ENCODE measurements at regions not wholly inside any gene's neighbourhood (a gene's known extent, or its start where the extent isn't known, plus 50 kb on each side); places are given as distances from the start of the nearest gene placed in this dataset.

DNA sequence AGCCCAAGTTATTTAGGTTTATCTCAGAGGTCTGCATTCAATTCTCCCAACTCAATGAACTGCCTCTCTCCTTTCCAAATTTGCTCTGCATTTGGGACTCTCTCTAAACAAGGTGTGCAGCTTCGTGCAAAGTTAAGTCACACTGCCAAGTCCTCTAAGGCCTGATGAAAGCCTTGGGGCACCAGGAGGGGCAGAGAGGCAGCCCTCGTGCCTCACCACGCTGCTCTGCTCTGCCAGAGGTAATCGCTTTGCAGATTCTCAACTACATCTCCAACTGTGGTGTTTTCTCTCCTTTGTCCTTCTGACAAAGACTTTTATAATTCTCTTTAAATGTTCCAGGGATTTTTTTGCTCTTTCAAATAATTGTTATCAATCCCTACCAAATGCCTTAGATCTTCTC lies 283.0 kb downstream of the MEIS1 start:
- no peak overlapping the region for H3K27ac ChIP-seq

DNA sequence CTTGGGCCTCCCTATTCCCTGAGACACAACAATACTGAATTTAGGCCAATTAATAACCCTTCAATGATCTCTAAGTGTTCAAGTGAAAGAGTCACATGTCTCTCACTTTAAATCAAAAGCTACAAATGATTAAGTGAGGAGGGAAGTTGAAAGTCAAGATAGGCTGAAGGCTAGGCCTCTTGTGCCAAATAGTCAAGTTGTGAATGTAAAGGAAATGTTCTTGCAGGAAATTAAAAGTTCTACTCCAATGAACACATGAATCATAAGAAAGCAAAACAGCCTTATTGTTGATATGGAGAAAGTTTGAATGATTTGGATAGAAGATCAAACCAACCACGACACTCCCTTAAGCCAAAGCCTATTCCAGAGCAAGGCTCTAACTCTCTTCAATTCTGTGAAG lies 286.9 kb downstream of the MEIS1 start:
- no peaks in the 10 kb centered on the region for H3K9me3 ChIP-seq (replicated peaks)
- H3K36me3 ChIP-seq: no peaks in the 10 kb centered on the region
- H3K4me3 ChIP-seq: no peak overlapping the region
- no peaks in the 10 kb centered on the region for H3K27me3 ChIP-seq (replicated peaks)
- no peak overlapping the region for H3K27ac ChIP-seq
- no peaks in the 10 kb centered on the region for H3K4me1 ChIP-seq (replicated peaks)
- no peak for DNase-seq (ENCODE audit: low read depth in 1 of 2, low spot score in 2 of 2)

More for the DNA sequence above, 283.0 kb downstream of the MEIS1 start:
- no peaks in the 10 kb centered on the region for H3K36me3 ChIP-seq
- H3K9me3 ChIP-seq (replicated peaks): no peaks in the 10 kb centered on the region
- H3K27me3 ChIP-seq (replicated peaks): no peaks in the 10 kb centered on the region
- no peak for DNase-seq (ENCODE audit: low read depth in 1 of 2, low spot score in 2 of 2)
- no peaks in the 10 kb centered on the region for H3K4me1 ChIP-seq (replicated peaks)
- H3K4me3 ChIP-seq: no peak overlapping the region

DNA sequence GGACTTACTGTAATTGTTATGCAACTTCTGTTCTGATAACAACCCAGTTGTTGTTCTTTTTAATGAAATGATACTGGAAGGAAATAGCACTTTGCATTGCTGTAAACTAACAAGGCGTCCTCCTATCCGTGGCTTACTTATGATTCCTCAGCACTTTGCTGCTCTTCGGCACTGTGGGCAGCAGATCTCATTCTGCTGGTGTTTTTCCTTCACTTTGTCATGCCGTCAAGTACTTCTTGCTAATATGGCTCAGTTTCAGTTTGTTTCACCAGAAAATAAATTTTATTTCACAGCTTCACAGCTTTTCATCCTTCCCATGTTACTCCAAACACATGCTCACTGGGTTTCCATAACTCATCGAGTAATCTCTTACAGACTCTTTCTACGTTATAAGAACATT lies 289.3 kb downstream of the MEIS1 start:
- no peak overlapping the region for H3K27ac ChIP-seq
- H3K27me3 ChIP-seq (replicated peaks): no peaks in the 10 kb centered on the region
- H3K9me3 ChIP-seq (replicated peaks): no peaks in the 10 kb centered on the region
- H3K4me3 ChIP-seq: no peak overlapping the region
- no peak for DNase-seq (ENCODE audit: low read depth in 1 of 2, low spot score in 2 of 2)
- H3K36me3 ChIP-seq: no peaks in the 10 kb centered on the region
- no peaks in the 10 kb centered on the region for H3K4me1 ChIP-seq (replicated peaks)

DNA sequence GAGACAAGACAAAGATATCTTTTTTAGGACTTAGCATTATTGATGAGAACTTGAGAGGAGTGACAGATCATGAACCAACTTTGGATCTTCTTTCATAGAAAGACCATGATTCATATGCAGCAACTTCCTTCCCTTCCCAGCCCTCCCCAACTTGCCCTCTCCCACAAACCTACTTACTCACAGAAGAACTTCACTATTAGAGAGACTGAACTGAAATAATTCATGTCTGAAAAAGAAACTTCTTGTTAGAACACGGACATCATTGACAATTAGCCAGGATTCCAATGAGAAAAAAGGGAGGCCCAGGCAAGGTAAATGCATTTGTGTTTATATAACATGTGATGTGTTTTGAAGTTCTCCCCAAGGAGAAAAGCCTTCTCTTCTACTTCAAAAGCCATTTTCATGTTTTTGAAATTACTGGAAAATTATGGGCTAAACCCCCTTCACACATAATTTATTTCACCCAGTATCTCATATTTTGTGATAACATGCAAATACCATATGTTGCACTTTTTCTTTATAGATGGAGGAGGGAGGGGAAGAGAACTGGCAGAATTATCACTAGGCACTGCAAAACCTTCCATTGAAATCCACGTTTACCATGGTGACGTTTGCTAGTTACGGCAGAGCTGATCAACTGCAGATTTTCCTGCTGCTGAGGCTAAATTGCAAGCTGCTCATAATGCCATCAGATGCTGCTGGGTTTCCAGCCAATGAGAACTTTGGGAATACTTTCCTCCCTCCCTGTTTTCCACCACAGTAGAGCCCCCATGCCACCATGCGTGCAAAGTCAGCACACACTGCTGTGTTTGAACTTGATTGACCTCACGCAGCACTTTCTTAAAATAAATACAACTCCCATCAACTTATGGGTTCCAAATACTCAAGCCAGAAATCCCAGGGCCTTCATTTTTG lies 294.7 kb downstream of the MEIS1 start:
- H3K36me3 ChIP-seq: no peaks in the 10 kb centered on the region
- H3K4me3 ChIP-seq: no peak overlapping the region
- H3K4me1 ChIP-seq (replicated peaks): no peaks in the 10 kb centered on the region
- no peak for DNase-seq (ENCODE audit: low read depth in 1 of 2, low spot score in 2 of 2)
- H3K27me3 ChIP-seq (replicated peaks): no peaks in the 10 kb centered on the region
- H3K9me3 ChIP-seq (replicated peaks): no peaks in the 10 kb centered on the region
- H3K27ac ChIP-seq: no peak overlapping the region

DNA sequence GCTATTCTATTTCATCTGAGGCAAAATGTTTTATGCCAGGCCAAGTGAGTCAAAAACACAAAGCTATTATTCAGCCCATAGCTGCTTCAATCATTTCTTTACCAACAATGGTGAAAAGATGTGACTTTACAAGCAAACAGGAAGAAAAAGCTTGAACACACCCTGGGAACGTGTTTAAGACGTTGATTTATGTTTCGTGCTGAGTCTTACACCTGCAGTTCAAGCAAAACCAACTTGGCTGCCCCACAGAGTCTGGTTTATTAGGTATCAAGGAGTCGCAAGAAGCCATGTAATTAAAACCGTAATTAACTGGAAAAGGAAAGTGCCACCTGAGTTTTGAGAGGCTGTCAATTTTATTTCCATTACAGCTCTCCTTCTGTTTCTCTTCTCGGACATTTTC lies 295.5 kb downstream of the MEIS1 start:
- Histone ChIP-seq H3K4me1 (replicated peaks) (no peaks in the 10 kb centered on the region), H3K9me3 (replicated peaks) (no peaks in the 10 kb centered on the region), H3K4me3 (no peak overlapping the region), H3K36me3 (no peaks in the 10 kb centered on the region), H3K27ac (no peak overlapping the region), H3K27me3 (replicated peaks) (no peaks in the 10 kb centered on the region)
- DNase-seq (ENCODE audit: low read depth in 1 of 2, low spot score in 2 of 2): no peak

DNA sequence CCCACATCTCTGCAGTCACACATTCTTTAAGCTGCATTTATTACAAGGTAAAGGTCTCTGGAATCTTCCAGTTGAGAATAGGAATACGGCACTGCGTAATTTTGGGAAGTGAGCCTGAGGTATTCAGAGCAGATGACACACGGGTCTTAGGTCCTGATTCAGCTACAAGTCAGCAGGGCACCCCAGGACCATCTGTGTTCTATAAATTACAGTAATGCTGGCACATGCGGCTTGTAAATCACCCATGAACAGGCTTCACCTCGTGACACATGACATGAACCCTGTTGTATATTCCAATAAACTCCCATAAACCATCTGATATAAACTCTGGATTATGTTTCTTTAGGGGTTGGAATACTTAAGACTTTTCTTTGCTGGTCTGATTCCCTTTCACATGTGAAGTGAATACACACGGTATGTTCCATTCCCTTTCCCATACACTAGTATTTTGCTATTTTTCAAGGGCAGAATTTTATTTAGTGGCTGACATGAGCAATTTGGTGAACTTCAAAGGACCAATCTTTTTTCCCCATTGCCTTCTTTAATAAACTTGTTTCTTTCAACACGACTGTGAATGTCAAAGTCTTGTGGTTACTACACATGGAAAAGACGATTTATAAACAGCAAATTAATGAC lies 298.6 kb downstream of the MEIS1 start:
- no peak overlapping the region for H3K27ac ChIP-seq
- 0 out of 2 replicates have a peak, but pooled peaks cover under 1% of the 10 kb centered on the region for H3K9me3 ChIP-seq (replicated peaks)
- DNase-seq (ENCODE audit: low read depth in 1 of 2, low spot score in 2 of 2): no peak
- no peak overlapping the region for H3K4me3 ChIP-seq
- no peaks in the 10 kb centered on the region for H3K36me3 ChIP-seq
- H3K4me1 ChIP-seq (replicated peaks): no peaks in the 10 kb centered on the region
- H3K27me3 ChIP-seq (replicated peaks): no peaks in the 10 kb centered on the region

DNA sequence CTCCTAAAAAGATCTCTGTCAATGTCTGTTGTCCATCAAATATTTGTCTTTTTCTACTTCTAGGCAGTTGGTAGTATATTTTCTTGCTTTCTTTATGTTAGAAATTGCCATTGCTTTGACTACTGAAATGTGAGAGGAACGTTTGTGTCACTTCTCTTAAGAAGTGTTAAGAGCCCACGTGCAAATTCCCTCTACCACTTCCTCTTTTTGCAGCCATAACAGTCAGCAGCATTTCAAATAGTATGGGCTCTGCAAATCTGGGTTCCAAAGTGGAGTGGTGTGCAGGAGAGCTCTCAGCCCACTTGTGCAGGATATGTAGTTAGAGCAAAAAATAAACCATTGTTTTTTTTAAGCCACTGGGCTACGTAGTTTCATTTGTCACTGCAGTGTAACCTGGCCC lies 314.0 kb downstream of the MEIS1 start:
- H3K36me3 ChIP-seq: no peaks in the 10 kb centered on the region
- no peaks in the 10 kb centered on the region for H3K4me1 ChIP-seq (replicated peaks)
- DNase-seq (ENCODE audit: low read depth in 1 of 2, low spot score in 2 of 2): no peak
- no peak overlapping the region for H3K27ac ChIP-seq
- H3K9me3 ChIP-seq (replicated peaks): no peaks in the 10 kb centered on the region
- no peak overlapping the region for H3K4me3 ChIP-seq
- no peaks in the 10 kb centered on the region for H3K27me3 ChIP-seq (replicated peaks)

DNA sequence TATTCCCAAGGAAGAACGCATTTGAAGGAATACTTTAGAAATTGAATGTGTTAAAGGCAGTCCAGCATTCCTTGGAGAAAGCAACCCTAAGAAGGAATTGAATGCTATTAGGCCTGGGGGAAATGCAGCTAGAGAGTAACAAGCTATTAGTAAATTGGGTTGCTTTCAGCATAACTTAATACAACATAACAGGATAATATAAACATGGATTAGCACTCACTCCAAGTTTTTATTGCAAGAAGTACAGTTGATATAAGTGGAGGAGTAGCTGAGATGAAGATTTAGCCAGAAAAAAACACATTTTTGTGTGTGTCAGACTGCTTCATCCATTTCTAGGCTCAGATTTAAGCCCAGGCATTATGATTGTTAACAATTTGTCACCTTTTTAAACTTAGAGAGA lies 314.6 kb downstream of the MEIS1 start:
- H3K4me1 ChIP-seq (replicated peaks): no peaks in the 10 kb centered on the region
- no peaks in the 10 kb centered on the region for H3K9me3 ChIP-seq (replicated peaks)

DNA sequence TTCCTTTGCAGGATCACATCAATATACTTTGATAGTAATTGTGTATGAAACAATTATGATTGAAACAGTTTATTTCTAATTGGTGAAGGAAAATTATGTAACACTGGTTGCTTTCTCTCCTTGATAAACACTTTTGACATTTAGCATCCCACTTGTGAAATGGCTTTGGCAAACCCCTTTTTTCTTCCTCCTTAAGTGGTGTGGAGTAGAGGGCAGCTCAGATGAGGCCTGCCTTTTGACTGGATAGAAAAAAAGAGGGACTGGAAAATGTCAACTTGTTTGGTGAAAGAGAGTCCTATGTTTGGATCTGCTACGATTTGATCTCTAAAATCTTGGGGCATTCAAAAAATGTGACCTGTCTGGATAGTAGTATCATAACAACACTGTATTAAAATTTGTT lies 318.3 kb downstream of the MEIS1 start:
- H3K4me3 ChIP-seq: no peak overlapping the region
- no peaks in the 10 kb centered on the region for H3K36me3 ChIP-seq
- no peak overlapping the region for H3K27ac ChIP-seq
- H3K4me1 ChIP-seq (replicated peaks): no peaks in the 10 kb centered on the region
- H3K27me3 ChIP-seq (replicated peaks): no peaks in the 10 kb centered on the region
- DNase-seq (ENCODE audit: low read depth in 1 of 2, low spot score in 2 of 2): no peak
- H3K9me3 ChIP-seq (replicated peaks): no peaks in the 10 kb centered on the region

More for the DNA sequence above, 314.6 kb downstream of the MEIS1 start:
- no peak for DNase-seq (ENCODE audit: low read depth in 1 of 2, low spot score in 2 of 2)
- H3K4me3 ChIP-seq: no peak overlapping the region
- H3K27ac ChIP-seq: no peak overlapping the region
- no peaks in the 10 kb centered on the region for H3K36me3 ChIP-seq
- no peaks in the 10 kb centered on the region for H3K27me3 ChIP-seq (replicated peaks)

DNA sequence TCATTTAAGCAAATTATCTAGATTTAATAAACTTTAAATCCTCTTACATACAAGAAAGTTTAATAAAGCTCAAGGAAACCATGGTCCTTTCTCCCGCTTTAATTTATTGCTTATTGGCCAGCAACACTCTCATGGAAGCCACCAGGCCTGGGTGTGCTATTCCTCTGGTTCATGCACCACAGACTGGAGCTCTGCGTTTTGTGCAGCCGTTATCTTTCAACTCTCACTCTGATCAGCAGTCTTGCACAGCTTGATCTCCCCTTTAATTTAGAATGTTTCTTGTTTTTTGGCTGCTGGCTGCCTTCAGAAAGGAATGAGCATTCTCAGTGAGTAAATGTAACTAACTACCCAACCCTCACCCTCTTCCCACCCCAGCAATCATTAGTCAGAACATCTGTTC lies 318.7 kb downstream of the MEIS1 start:
- DNase-seq (ENCODE audit: low read depth in 1 of 2, low spot score in 2 of 2): no peak
- H3K27ac ChIP-seq: no peak overlapping the region

DNA sequence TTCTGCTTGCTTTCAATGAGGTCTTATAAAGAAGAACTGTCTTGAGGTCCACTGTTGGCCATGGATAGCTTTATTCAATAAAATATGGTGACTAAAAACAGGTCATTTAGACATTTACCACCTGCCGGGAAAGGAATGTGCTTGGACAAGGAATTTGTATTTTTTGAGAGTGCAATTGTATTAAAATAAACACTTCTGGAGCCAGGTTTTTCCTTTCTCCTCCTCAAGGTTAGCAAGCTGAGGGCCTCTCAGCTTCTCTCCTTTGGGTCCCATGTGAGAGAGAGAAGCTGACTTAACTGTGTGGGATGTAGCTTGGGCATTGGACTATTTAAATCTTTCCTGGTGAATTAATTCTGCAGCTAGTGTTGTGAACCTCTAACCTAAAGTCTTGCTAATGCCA lies 321.0 kb downstream of the MEIS1 start:
- H3K27me3 ChIP-seq (replicated peaks): no peaks in the 10 kb centered on the region
- no peak overlapping the region for H3K4me3 ChIP-seq
- H3K36me3 ChIP-seq: no peaks in the 10 kb centered on the region
- H3K9me3 ChIP-seq (replicated peaks): no peaks in the 10 kb centered on the region
- no peak for DNase-seq (ENCODE audit: low read depth in 1 of 2, low spot score in 2 of 2)
- no peaks in the 10 kb centered on the region for H3K4me1 ChIP-seq (replicated peaks)
- H3K27ac ChIP-seq: no peak overlapping the region

More for the DNA sequence above, 318.7 kb downstream of the MEIS1 start:
- Histone ChIP-seq H3K27me3 (replicated peaks) (no peaks in the 10 kb centered on the region), H3K4me3 (no peak overlapping the region), H3K4me1 (replicated peaks) (no peaks in the 10 kb centered on the region), H3K9me3 (replicated peaks) (no peaks in the 10 kb centered on the region), H3K36me3 (no peaks in the 10 kb centered on the region)

DNA sequence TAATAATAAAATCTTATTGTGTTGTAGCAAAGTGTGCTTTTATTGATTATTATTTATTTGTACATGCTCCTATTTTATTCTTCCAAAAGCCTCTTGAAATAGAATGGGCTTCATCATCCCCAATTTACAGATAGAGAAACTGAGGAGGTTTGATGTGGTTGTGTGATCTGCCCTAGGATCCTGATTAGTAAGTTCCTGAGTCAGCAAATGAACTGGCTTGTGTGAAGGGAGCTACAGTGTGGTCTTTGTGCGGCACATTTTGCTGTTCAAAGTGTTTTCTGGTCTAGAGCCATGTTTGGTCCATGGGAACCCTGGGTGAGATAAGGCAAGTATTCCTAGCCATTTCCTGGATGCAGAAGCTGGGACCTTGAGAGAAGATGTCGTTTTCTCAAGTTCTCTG lies 326.9 kb downstream of the MEIS1 start:
- no peaks in the 10 kb centered on the region for H3K4me1 ChIP-seq (replicated peaks)
- H3K27ac ChIP-seq: no peak overlapping the region
- H3K36me3 ChIP-seq: no peaks in the 10 kb centered on the region
- H3K9me3 ChIP-seq (replicated peaks): no peaks in the 10 kb centered on the region
- no peak overlapping the region for H3K4me3 ChIP-seq
- no peaks in the 10 kb centered on the region for H3K27me3 ChIP-seq (replicated peaks)
- no peak for DNase-seq (ENCODE audit: low read depth in 1 of 2, low spot score in 2 of 2)

DNA sequence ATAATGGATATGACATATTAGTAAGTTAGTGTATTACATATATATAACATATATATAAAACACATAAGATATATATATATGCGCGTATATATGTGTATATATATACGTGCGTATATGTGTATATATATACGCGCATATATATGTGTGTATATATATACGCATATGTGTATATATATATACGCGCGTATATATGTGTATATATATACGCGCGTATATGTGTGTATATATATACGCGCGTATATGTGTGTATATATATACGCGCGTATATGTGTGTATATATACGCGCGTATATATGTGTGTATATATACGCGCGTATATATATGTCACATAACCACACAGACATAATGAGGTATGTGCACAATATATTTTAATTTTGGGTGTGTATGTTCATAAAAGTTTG lies 327.8 kb downstream of the MEIS1 start:
- H3K4me3 ChIP-seq: no peak overlapping the region
- H3K27me3 ChIP-seq (replicated peaks): no peaks in the 10 kb centered on the region
- H3K9me3 ChIP-seq (replicated peaks): no peaks in the 10 kb centered on the region
- DNase-seq (ENCODE audit: low read depth in 1 of 2, low spot score in 2 of 2): no peak
- no peaks in the 10 kb centered on the region for H3K4me1 ChIP-seq (replicated peaks)
- no peaks in the 10 kb centered on the region for H3K36me3 ChIP-seq
- no peak overlapping the region for H3K27ac ChIP-seq

DNA sequence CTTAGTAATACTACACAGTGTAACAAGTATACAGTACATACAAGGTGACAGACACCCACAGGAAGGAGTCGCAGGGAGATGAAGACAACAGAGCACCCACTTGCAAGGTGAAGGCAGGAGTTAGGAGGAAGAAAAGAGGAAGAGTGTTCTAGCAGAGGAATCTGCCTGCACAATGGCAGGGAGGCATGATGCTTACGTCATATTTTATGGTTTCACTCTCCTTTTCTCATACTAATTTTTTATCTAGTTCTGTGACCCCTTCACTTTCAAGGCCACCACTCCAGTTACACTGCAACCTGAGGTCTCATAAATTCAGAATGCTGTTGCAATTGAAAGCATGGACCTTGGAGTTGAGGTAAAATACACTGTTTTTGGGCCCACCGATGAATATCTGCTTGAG lies 331.7 kb downstream of the MEIS1 start:
- H3K27me3 ChIP-seq (replicated peaks): no peaks in the 10 kb centered on the region
- no peaks in the 10 kb centered on the region for H3K9me3 ChIP-seq (replicated peaks)
- no peaks in the 10 kb centered on the region for H3K36me3 ChIP-seq
- no peaks in the 10 kb centered on the region for H3K4me1 ChIP-seq (replicated peaks)
- H3K27ac ChIP-seq: no peak overlapping the region
- no peak overlapping the region for H3K4me3 ChIP-seq
- DNase-seq (ENCODE audit: low read depth in 1 of 2, low spot score in 2 of 2): no peak
